Superior temporal gyrus (tissue), 1 donor: ENCODE measurements at regions not wholly inside any gene's neighbourhood (a gene's known extent, or its start where the extent isn't known, plus 50 kb on each side); places are given as distances from the start of the nearest gene placed in this dataset.
"Not testable (repeated sequence)": the region's sequence is repeated elsewhere in the genome, so short reads cannot be mapped to it uniquely, and the experiment has no call there.

Experiments used
- DNase-seq: peaks from one replicate; pipeline ENCODE4 v3.0.0-alpha.2; 2016; ENCODE audit errors: extremely low spot score

GRCh38 chr13:38159710-38160109 is 189.9 kb upstream of the UFM1 start:
- DNase-seq: no peak

GRCh38 chr13:38147050-38147449 is 202.6 kb upstream of the UFM1 start:
- DNase-seq: no peak

- no peak for DNase-seq
Measured at GRCh38 chr13:38141792-38142191, 207.9 kb upstream of the UFM1 start.

GRCh38 chr13:38135592-38135991 is 214.1 kb upstream of the UFM1 start:
- no peak for DNase-seq

- no peak for DNase-seq
Measured at GRCh38 chr13:38121267-38121666, 228.4 kb upstream of the UFM1 start.

- DNase-seq: no peak
Measured at GRCh38 chr13:38103851-38104250, 234.3 kb upstream of the TRPC4 start.

- DNase-seq: no peak
Measured at GRCh38 chr13:38099751-38100150, 230.2 kb upstream of the TRPC4 start.

- DNase-seq: no peak
Measured at GRCh38 chr13:38093425-38093824, 223.9 kb upstream of the TRPC4 start.

GRCh38 chr13:38090913-38091312 is 221.3 kb upstream of the TRPC4 start:
- no peak for DNase-seq

GRCh38 chr13:38086721-38087120 is 217.1 kb upstream of the TRPC4 start:
- no peak for DNase-seq

GRCh38 chr13:38086013-38086412 is 216.4 kb upstream of the TRPC4 start:
- no peak for DNase-seq

GRCh38 chr13:38073931-38074330 is 204.4 kb upstream of the TRPC4 start:
- DNase-seq: no peak

GRCh38 chr13:38072696-38073095 is 203.1 kb upstream of the TRPC4 start:
- DNase-seq: no peak

GRCh38 chr13:38071340-38071739 is 201.8 kb upstream of the TRPC4 start:
- not testable (repeated sequence) for DNase-seq

GRCh38 chr13:38053896-38054295 is 184.3 kb upstream of the TRPC4 start:
- DNase-seq: no peak

GRCh38 chr13:38046049-38046376 is 176.4 kb upstream of the TRPC4 start:
- DNase-seq: no peak

GRCh38 chr13:38045278-38046048 is 175.9 kb upstream of the TRPC4 start:
- no peak for DNase-seq

GRCh38 chr13:38044067-38044466 is 174.5 kb upstream of the TRPC4 start:
- no peak for DNase-seq

GRCh38 chr13:38042771-38043170 is 173.2 kb upstream of the TRPC4 start:
- DNase-seq: no peak

GRCh38 chr13:38024431-38024830 is 154.9 kb upstream of the TRPC4 start:
- DNase-seq: no peak

GRCh38 chr13:38017320-38017719 is 147.7 kb upstream of the TRPC4 start:
- DNase-seq: no peak

GRCh38 chr13:38013676-38014075 is 144.1 kb upstream of the TRPC4 start:
- no peak for DNase-seq

GRCh38 chr13:38012096-38012495 is 142.5 kb upstream of the TRPC4 start:
- no peak for DNase-seq

- DNase-seq: peak; percentile 44
Measured at GRCh38 chr13:38008636-38009035, 139.1 kb upstream of the TRPC4 start.
